A549 (cell line): ENCODE measurements at regions not wholly inside any gene's neighbourhood (a gene's known extent, or its start where the extent isn't known, plus 50 kb on each side); places are given as distances from the start of the nearest gene placed in this dataset.

Experiments
- ATAC-seq, 2 experiments: fragments of 200-7000 bp in 1 of 2; fragments of >200 bp in 1 of 2; cut with Nextera tagmentation in 1 of 2; cut with Tn5 transposase in 1 of 2; 3 replicates each; pipeline versions ENCODE4 v1.8.0 to v1.9.1; 2018 to 2020; ENCODE audit warnings: mild to moderate bottlenecking in 1 of 2, moderate library complexity in 1 of 2
- CTCF ChIA-PET: fragments of 300-600 bp; sonication (Branson Sonifier 250); formaldehyde crosslinking; extraction: SDS; loops from one replicate; lab custom pipeline; 2021; ENCODE audit warnings: antibody characterized with exemption, inconsistent platforms; lab: Yijun Ruan, JAX
- POLR2A ChIA-PET: fragments of 350-600 bp; formaldehyde crosslinking; extraction: SDS; loops from one replicate; lab custom pipeline; 2021; ENCODE audit warnings: antibody characterized with exemption, inconsistent platforms; lab: Yijun Ruan, JAX
- DNase-seq, 2 experiments: peaks; one replicate each; pipeline versions ENCODE4 v3.0.0 to v3.0.0-alpha.2; 2011 to 2016; ENCODE audit warnings: low read depth in 1 of 2, low spot score in 1 of 2
- FAIRE-seq: peaks from 2 replicates; lab custom pipeline; 2011; peaks lifted over from hg19 to GRCh38; lab: Jason Lieb, UNC
- H3K27ac ChIP-seq, 2 experiments: fragments of >200 bp; sonication (Bioruptor Twin); formaldehyde crosslinking; 3 replicates each; pipeline ENCODE4 v1.5.1; 2016 to 2017
- H3K4me1 ChIP-seq: fragments of >200 bp; sonication (Bioruptor Twin); formaldehyde crosslinking; 3 replicates; pipeline ENCODE4 v1.6.1; 2016
- H3K4me2 ChIP-seq: fragments of >200 bp; sonication (Bioruptor Twin); formaldehyde crosslinking; 3 replicates; pipeline ENCODE4 v1.6.1; 2016
- H3K4me3 ChIP-seq: fragments of >200 bp; sonication (Bioruptor Twin); formaldehyde crosslinking; 3 replicates; pipeline ENCODE4 v1.5.1; 2016
- H3K9me3 ChIP-seq: fragments of >200 bp; sonication (Bioruptor Twin); formaldehyde crosslinking; 3 replicates; pipeline ENCODE4 v1.6.1; 2016
- BHLHE40 ChIP-seq: IDR thresholded peaks from 2 replicates; pipeline ENCODE4 v1.6.1; 2012; ENCODE audit warnings: low read depth, low read length, inconsistent platforms
- CHD2 ChIP-seq: fragments of 150-350 bp; IDR thresholded peaks from 2 replicates; pipeline ENCODE4 v1.6.1; 2014; ENCODE audit warnings: low read length; ENCODE audit not compliant: partially characterized antibody
- CHD4 ChIP-seq: fragments of 200-600 bp; sonication (generic); IDR thresholded peaks from 2 replicates; pipeline ENCODE4 v1.6.1; 2016; ENCODE audit warnings: antibody characterized with exemption, mild to moderate bottlenecking, borderline replicate concordance
- EHMT2 ChIP-seq: fragments of 200-600 bp; sonication (generic); IDR thresholded peaks from 2 replicates; pipeline ENCODE4 v1.6.1; 2016; ENCODE audit warnings: antibody characterized with exemption, low read depth, mild to moderate bottlenecking, moderate library complexity
- EP300 ChIP-seq, 2 experiments: fragments of >200 bp; sonication (Bioruptor Twin); formaldehyde crosslinking; IDR thresholded peaks; 2 replicates in 1 of 2; 3 replicates in 1 of 2; pipeline ENCODE4 v1.6.1; 2016 to 2017
- ESRRA ChIP-seq: fragments of 150-350 bp; IDR thresholded peaks from 2 replicates; pipeline ENCODE4 v1.6.1; 2014; ENCODE audit warnings: mild to moderate bottlenecking, low read length, borderline replicate concordance
- FOSB ChIP-seq: fragments of 250-450 bp; sonication (Bioruptor Pico); IDR thresholded peaks from 2 replicates; pipeline ENCODE4 v1.5.0; 2020; ENCODE audit warnings: mild to moderate bottlenecking, moderate library complexity
- GATA3 ChIP-seq: IDR thresholded peaks from 2 replicates; pipeline ENCODE4 v1.6.1; 2012; ENCODE audit warnings: borderline replicate concordance
- HDAC2 ChIP-seq: fragments of 200-600 bp; sonication (generic); IDR thresholded peaks from 2 replicates; pipeline ENCODE4 v1.6.1; 2016
- HEYL ChIP-seq: fragments of 250-450 bp; sonication (Bioruptor Pico); IDR thresholded peaks from 2 replicates; pipeline ENCODE4 v1.8.0; 2021; ENCODE audit warnings: mild to moderate bottlenecking, moderate library complexity
- HOXA7 ChIP-seq: fragments of 250-450 bp; sonication (Bioruptor Pico); IDR thresholded peaks from 2 replicates; pipeline ENCODE4 v1.5.0; 2020; ENCODE audit warnings: mild to moderate bottlenecking, moderate library complexity
- HOXB13 ChIP-seq: fragments of 250-450 bp; sonication (Bioruptor Pico); IDR thresholded peaks from 2 replicates; pipeline ENCODE4 v1.5.0; 2020; ENCODE audit warnings: low read depth, mild to moderate bottlenecking, moderate library complexity
- JUN ChIP-seq, 2 experiments: fragments of >200 bp; sonication (Bioruptor Twin); formaldehyde crosslinking; IDR thresholded peaks; 2 replicates in 1 of 2; 3 replicates in 1 of 2; pipeline ENCODE4 v1.6.1; 2016 to 2017
- JUNB ChIP-seq: fragments of >200 bp; sonication (Bioruptor Twin); formaldehyde crosslinking; IDR thresholded peaks from 2 replicates; pipeline ENCODE4 v1.6.1; 2016
- KDM1A ChIP-seq: fragments of 200-600 bp; sonication (generic); IDR thresholded peaks from 2 replicates; pipeline ENCODE4 v1.6.1; 2016; ENCODE audit warnings: low read depth, mild to moderate bottlenecking
- MAFK ChIP-seq: fragments of 450-650 bp; IDR thresholded peaks from 2 replicates; pipeline ENCODE4 v1.6.1; 2014; ENCODE audit not compliant: partially characterized antibody
- MYC ChIP-seq: IDR thresholded peaks from 2 replicates; pipeline ENCODE4 v1.6.1; 2012; ENCODE audit warnings: mild to moderate bottlenecking, inconsistent platforms, low read length, improper control_type of control experiment, borderline replicate concordance
- NFE2L2 ChIP-seq: fragments of 150-350 bp; conservative IDR thresholded peaks from 2 replicates; pipeline ENCODE4 v1.6.1; 2014; ENCODE audit warnings: low read length
- NR3C1 ChIP-seq: fragments of >200 bp; sonication (Bioruptor Twin); formaldehyde crosslinking; IDR thresholded peaks from 3 replicates; pipeline ENCODE4 v1.6.1; 2017
- PHF8 ChIP-seq: fragments of 200-600 bp; sonication (generic); IDR thresholded peaks from 2 replicates; pipeline ENCODE4 v1.6.1; 2016; ENCODE audit warnings: low read depth, mild to moderate bottlenecking, antibody characterized with exemption, moderate library complexity, borderline replicate concordance
- RAD21 ChIP-seq, 2 experiments: fragments of >200 bp in 1 of 2; sonication (Bioruptor Twin) in 1 of 2; formaldehyde crosslinking in 1 of 2; IDR thresholded peaks in 1 of 2; conservative IDR thresholded peaks in 1 of 2; 2 replicates in 1 of 2; 3 replicates in 1 of 2; pipeline ENCODE4 v1.6.1; 2012 to 2018; ENCODE audit warnings: inconsistent platforms in 1 of 2
- RFX5 ChIP-seq: fragments of 450-650 bp; IDR thresholded peaks from 2 replicates; pipeline ENCODE4 v1.7.1; 2014; ENCODE audit warnings: antibody characterized with exemption, mild to moderate bottlenecking, moderate library complexity
- TFCP2L1 ChIP-seq: fragments of 250-450 bp; sonication (Bioruptor Pico); IDR thresholded peaks from 2 replicates; pipeline ENCODE4 v1.5.0; 2021; ENCODE audit warnings: mild to moderate bottlenecking
- TP53 ChIP-seq: fragments of 250-450 bp; sonication (Bioruptor Pico); IDR thresholded peaks from 2 replicates; pipeline ENCODE4 v1.5.0; 2021; ENCODE audit warnings: mild to moderate bottlenecking, moderate library complexity
- ZFP36 ChIP-seq: fragments of 450-650 bp; IDR thresholded peaks from 2 replicates; pipeline ENCODE4 v1.6.1; 2014; ENCODE audit warnings: borderline replicate concordance; ENCODE audit not compliant: partially characterized antibody
- ZNF302 ChIP-seq: fragments of 250-450 bp; sonication (Bioruptor Pico); IDR thresholded peaks from 2 replicates; pipeline ENCODE4 v1.9.0; 2021; ENCODE audit warnings: inconsistent platforms, mild to moderate bottlenecking, moderate library complexity
- WGBS: methylation state at CpG from one replicate; pipeline ENCODE4 v1.1.6; 2017; ENCODE audit errors: missing lambda C conversion rate; 5-methylcytosine and 5-hydroxymethylcytosine counted together
- TF ChIP-seq, protein P1 (sequence below): fragments of 250-450 bp; sonication (Bioruptor Pico); IDR thresholded peaks from 2 replicates; pipeline ENCODE4 v1.5.0; 2021; ENCODE audit warnings: mild to moderate bottlenecking, moderate library complexity, borderline replicate concordance
- TF ChIP-seq, protein P2 (sequence below): fragments of >200 bp; sonication (Bioruptor Twin); formaldehyde crosslinking; IDR thresholded peaks from 3 replicates; pipeline ENCODE4 v1.6.1; 2016
- TF ChIP-seq, protein P3 (sequence below): fragments of >200 bp; sonication (Bioruptor Twin); formaldehyde crosslinking; IDR thresholded peaks from 2 replicates; pipeline ENCODE4 v1.6.1; 2016
- TF ChIP-seq, protein P4 (sequence below): fragments of 250-450 bp; sonication (Bioruptor Pico); IDR thresholded peaks from 2 replicates; pipeline ENCODE4 v1.5.0; 2020; ENCODE audit warnings: low read depth, mild to moderate bottlenecking, moderate library complexity
- TF ChIP-seq, protein P5 (sequence below): IDR thresholded peaks from 2 replicates; pipeline ENCODE4 v1.6.1; 2012

DNA sequence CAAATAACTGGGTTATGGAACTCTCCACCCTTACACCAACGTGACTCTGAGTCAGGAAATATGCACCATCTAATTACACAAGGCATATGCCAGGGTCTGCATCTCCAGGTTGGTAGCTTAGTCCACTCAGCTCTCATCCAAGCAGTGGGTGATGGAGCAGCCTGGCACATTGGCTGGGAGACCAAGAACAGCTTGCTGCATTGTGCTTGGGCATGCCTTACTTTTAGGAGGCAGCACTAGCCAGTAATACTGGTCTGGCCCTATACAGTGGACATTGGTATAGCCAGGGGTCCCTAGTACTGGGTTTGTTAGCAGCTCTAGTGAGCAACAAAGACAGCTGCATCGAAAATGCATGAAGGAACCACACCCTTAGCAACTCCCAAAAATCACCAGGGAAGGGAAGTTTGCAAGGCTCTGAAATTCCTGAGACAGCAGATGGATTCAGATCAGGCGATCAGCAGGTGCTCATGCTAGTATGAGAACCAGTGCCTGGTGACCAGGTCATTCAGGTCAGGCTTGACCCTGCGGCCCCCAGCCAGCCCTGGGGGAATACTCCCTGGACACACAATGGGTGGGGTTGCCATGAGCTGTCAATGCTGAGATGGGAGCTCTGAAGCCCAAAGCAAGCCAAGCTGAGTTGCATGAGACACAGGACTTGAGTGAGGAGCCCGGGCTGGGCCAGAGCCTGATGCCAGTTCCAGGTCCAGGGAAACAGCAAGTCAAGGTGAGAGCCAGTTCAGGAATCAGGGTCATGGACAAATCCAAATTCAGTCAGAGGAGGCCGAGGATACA, 217.9 kb upstream of the ZMIZ1 start:
- ChIA-PET CTCF (interaction anchor here (0.6 to 1.3 kb wide), 2 partner anchors 9 to 21 kb away, joined by 3 to 5 read pairs; no protein-coding TSS in a partner anchor), POLR2A (interaction anchor here (0.5 kb wide), 1 partner anchor 42 kb away, joined by 4 read pairs; no protein-coding TSS in a partner anchor)
- Histone ChIP-seq H3K4me3 (no peak overlapping the region), H3K4me2 (no peak overlapping the region), H3K27ac (no peak overlapping the region), H3K9me3 (no peaks in the 10 kb centered on the region), H3K4me1 (0 out of 3 replicates have a peak, but pooled peaks cover 4% of the 10 kb centered on the region)
- TF ChIP-seq MYC (no peak), RAD21 (conservative IDR thresholded peaks at IDR 0.05 in 1 of 2, IDR thresholded peaks at IDR 0.05 in 1 of 2) (no peak), ZFP36 (no peak), EP300 (IDR thresholded peaks at IDR 0.05) (no peak), GATA3 (no peak), PHF8 (no peak), NFE2L2 (no peak), RFX5 (no peak), TP53 (CRISPR knock-in tag) (no peak), TFCP2L1 (no peak), FOSB (no peak), HOXA7 (CRISPR knock-in tag) (no peak), JUN (IDR thresholded peaks at IDR 0.05) (no peak), HDAC2 (no peak), CHD2 (no peak), CHD4 (no peak), KDM1A (no peak)
- TF ChIP-seq, protein P1, sequence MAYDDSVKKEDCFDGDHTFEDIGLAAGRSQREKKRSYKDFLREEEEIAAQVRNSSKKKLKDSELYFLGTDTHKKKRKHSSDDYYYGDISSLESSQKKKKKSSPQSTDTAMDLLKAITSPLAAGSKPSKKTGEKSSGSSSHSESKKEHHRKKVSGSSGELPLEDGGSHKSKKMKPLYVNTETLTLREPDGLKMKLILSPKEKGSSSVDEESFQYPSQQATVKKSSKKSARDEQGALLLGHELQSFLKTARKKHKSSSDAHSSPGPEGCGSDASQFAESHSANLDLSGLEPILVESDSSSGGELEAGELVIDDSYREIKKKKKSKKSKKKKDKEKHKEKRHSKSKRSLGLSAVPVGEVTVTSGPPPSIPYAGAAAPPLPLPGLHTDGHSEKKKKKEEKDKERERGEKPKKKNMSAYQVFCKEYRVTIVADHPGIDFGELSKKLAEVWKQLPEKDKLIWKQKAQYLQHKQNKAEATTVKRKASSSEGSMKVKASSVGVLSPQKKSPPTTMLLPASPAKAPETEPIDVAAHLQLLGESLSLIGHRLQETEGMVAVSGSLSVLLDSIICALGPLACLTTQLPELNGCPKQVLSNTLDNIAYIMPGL (CRISPR knock-in tag) = no peak
- TF ChIP-seq, protein P2, sequence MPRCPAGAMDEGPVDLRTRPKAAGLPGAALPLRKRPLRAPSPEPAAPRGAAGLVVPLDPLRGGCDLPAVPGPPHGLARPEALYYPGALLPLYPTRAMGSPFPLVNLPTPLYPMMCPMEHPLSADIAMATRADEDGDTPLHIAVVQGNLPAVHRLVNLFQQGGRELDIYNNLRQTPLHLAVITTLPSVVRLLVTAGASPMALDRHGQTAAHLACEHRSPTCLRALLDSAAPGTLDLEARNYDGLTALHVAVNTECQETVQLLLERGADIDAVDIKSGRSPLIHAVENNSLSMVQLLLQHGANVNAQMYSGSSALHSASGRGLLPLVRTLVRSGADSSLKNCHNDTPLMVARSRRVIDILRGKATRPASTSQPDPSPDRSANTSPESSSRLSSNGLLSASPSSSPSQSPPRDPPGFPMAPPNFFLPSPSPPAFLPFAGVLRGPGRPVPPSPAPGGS = no peak
- TF ChIP-seq, protein P3, sequence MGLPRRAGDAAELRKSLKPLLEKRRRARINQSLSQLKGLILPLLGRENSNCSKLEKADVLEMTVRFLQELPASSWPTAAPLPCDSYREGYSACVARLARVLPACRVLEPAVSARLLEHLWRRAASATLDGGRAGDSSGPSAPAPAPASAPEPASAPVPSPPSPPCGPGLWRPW = no peak
- 69% methylated on average over 6 of the region's 6 CpGs for WGBS
- ATAC-seq (no peak), DNase-seq (no peak), FAIRE-seq (no peak)

DNA sequence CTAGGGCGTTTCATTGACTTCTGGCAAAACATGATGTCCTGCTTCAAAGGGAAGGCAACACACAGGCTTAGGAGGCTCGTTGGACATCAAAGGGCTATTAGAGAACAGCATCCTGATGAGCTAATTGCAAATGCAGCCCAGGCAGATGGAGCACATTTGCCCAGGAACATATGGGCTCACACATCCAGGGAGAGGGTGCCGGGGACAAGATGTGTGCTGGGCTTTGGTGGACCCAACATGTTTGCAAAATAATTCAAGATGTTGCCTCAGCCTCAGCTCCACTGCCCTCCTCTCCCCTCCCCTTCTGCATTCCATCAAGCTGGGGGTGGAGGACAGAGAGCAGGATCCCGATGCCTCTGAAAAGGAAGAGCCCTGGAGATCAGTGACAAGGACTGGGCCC, 217.1 kb upstream of the ZMIZ1 start:
- H3K4me1 ChIP-seq = 0 out of 3 replicates have a peak, but pooled peaks cover 4% of the 10 kb centered on the region
- ATAC-seq (no peak), DNase-seq (no peak), FAIRE-seq (no peak)
- ChIA-PET POLR2A (no interaction called here), CTCF (interaction anchor here (1.3 kb wide), 1 partner anchor 22 kb away, joined by 3 read pairs; no protein-coding TSS in a partner anchor)
- H3K27ac ChIP-seq = no peak overlapping the region
- WGBS = 69% methylated on average over 4 of the region's 4 CpGs
- no peaks in the 10 kb centered on the region for H3K9me3 ChIP-seq
- H3K4me2 ChIP-seq = no peak overlapping the region
- no peak overlapping the region for H3K4me3 ChIP-seq
- TF ChIP-seq ZNF302 = no peak
- no peak for TF ChIP-seq JUN (IDR thresholded peaks at IDR 0.05)
- TF ChIP-seq MYC = no peak
- no peak for TF ChIP-seq BHLHE40
- TF ChIP-seq EHMT2 = no peak
- no peak for TF ChIP-seq HEYL (CRISPR knock-in tag)
- TF ChIP-seq GATA3 = no peak
- no peak for TF ChIP-seq ZFP36
- TF ChIP-seq NR3C1 = no peak
- TF ChIP-seq, protein P4, sequence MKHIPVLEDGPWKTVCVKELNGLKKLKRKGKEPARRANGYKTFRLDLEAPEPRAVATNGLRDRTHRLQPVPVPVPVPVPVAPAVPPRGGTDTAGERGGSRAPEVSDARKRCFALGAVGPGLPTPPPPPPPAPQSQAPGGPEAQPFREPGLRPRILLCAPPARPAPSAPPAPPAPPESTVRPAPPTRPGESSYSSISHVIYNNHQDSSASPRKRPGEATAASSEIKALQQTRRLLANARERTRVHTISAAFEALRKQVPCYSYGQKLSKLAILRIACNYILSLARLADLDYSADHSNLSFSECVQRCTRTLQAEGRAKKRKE (CRISPR knock-in tag) = no peak
- no peak for TF ChIP-seq MAFK
- no peak for TF ChIP-seq ESRRA
- TF ChIP-seq HOXB13 (CRISPR knock-in tag) = no peak
- no peak for TF ChIP-seq TFCP2L1
- no peak for TF ChIP-seq PHF8
- TF ChIP-seq, protein P1 (CRISPR knock-in tag) = no peak
- TF ChIP-seq, protein P5, sequence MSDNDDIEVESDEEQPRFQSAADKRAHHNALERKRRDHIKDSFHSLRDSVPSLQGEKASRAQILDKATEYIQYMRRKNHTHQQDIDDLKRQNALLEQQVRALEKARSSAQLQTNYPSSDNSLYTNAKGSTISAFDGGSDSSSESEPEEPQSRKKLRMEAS = no peak
- TF ChIP-seq JUNB = no peak
